Endothelial cell (in vitro differentiated cells): ENCODE measurements at regions not wholly inside any gene's neighbourhood (a gene's known extent, or its start where the extent isn't known, plus 50 kb on each side); places are given as distances from the start of the nearest gene placed in this dataset.

Source experiments
- DNase-seq: peaks from one replicate; pipeline ENCODE4 v3.0.0; 2021; ENCODE audit warnings: low spot score
- H3K27ac Mint-ChIP-seq: one replicate; pipeline ENCODE4 v1.8.0; 2021; ENCODE audit warnings: mixed read lengths, inconsistent platforms; ENCODE audit not compliant: unreplicated experiment
- H3K27me3 Mint-ChIP-seq: one replicate; pipeline ENCODE4 v1.8.0; 2021; ENCODE audit warnings: mild to moderate bottlenecking, moderate library complexity, mixed read lengths, inconsistent platforms; ENCODE audit not compliant: unreplicated experiment
- H3K36me3 Mint-ChIP-seq: one replicate; pipeline ENCODE4 v1.8.0; 2021; ENCODE audit warnings: mild to moderate bottlenecking, low read depth, mixed read lengths, inconsistent platforms; ENCODE audit not compliant: unreplicated experiment
- H3K4me1 Mint-ChIP-seq: one replicate; pipeline ENCODE4 v1.8.0; 2021; ENCODE audit warnings: mild to moderate bottlenecking, mixed read lengths, inconsistent platforms; ENCODE audit not compliant: unreplicated experiment
- H3K4me3 Mint-ChIP-seq: one replicate; pipeline ENCODE4 v1.8.0; 2021; ENCODE audit warnings: mild to moderate bottlenecking, mixed read lengths, inconsistent platforms; ENCODE audit not compliant: unreplicated experiment
- H3K9me3 Mint-ChIP-seq: one replicate; pipeline ENCODE4 v1.8.0; 2021; ENCODE audit warnings: mixed read lengths, inconsistent platforms; ENCODE audit not compliant: unreplicated experiment
- TF ChIP-seq, protein P1 (sequence below): fragments of 200-600 bp; sonication (generic); IDR thresholded peaks from one replicate; pipeline ENCODE4 v1.5.0; 2021; ENCODE audit warnings: antibody characterized with exemption; ENCODE audit not compliant: unreplicated experiment

DNA sequence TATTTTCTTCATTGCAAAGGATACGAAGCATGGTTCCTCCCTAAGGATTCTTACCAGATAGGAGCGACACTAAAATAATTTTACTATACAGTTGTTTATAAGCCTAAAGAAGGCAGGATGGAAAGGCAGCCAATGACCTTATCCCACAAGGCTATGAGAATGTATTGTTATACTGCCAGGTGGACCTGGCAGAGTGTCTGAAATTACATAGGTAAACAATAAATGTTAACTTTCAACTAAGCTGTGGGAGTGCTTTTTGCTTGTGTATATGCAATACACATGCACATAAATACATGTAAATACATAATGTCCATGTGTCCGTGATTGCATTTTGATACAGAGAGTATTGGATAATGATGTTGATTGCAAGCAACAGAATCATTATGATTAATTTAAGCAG lies 850.6 kb downstream of the CENPC start:
- Mint-ChIP-seq H3K4me3 (no peak overlapping the region), H3K27ac (no peak overlapping the region), H3K27me3 (no peaks in the 10 kb centered on the region), H3K36me3 (no peaks in the 10 kb centered on the region), H3K4me1 (peaks cover 3% of the 10 kb centered on the region), H3K9me3 (no peaks in the 10 kb centered on the region)
- no peak for DNase-seq
- TF ChIP-seq, protein P1, sequence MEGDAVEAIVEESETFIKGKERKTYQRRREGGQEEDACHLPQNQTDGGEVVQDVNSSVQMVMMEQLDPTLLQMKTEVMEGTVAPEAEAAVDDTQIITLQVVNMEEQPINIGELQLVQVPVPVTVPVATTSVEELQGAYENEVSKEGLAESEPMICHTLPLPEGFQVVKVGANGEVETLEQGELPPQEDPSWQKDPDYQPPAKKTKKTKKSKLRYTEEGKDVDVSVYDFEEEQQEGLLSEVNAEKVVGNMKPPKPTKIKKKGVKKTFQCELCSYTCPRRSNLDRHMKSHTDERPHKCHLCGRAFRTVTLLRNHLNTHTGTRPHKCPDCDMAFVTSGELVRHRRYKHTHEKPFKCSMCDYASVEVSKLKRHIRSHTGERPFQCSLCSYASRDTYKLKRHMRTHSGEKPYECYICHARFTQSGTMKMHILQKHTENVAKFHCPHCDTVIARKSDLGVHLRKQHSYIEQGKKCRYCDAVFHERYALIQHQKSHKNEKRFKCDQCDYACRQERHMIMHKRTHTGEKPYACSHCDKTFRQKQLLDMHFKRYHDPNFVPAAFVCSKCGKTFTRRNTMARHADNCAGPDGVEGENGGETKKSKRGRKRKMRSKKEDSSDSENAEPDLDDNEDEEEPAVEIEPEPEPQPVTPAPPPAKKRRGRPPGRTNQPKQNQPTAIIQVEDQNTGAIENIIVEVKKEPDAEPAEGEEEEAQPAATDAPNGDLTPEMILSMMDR, result no peak

DNA sequence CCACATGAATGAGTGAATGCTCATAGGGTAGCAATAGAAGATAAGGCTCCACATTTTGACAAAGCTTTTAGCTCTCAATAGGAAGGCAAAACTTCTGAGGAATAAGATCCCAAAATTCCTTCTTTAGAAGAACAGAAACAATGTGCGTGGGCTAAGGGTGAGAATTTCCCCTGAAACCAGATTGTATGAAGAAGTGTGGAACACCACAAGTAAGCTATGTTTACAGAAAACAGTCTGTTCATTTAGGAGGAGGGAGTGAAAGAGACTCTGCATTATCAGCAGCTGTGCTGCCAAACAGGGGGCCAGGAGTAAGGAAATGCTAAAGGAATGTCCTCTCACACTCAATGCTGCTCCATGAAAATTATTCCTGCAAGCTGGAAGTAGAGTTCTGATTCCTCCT lies 851.6 kb downstream of the CENPC start:
- H3K4me3 Mint-ChIP-seq, result no peak overlapping the region
- no peaks in the 10 kb centered on the region for H3K27me3 Mint-ChIP-seq
- no peaks in the 10 kb centered on the region for H3K36me3 Mint-ChIP-seq
- TF ChIP-seq, protein P1, result no peak
- no peaks in the 10 kb centered on the region for H3K9me3 Mint-ChIP-seq
- peaks cover 3% of the 10 kb centered on the region for H3K4me1 Mint-ChIP-seq
- no peak for DNase-seq
- no peak overlapping the region for H3K27ac Mint-ChIP-seq

DNA sequence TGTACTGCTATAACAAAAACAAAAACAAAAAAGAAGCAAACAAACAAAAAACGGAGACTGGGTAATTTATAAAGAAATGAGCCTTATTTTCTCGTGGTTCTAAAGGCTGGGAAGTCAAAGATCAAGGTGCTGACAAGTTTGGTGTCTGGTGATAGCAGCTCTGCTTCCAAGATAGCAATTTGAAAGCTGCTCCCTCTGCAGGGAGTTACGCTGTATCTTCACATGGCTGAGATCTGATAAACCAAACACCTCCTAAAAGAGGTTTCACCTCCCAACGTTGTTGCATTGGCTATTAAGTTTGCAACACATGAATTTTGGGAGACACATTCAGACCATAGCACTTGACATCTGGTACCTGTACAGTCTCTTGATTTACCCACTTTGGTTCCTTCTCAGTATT lies 854.2 kb downstream of the CENPC start:
- Mint-ChIP-seq H3K36me3 (no peaks in the 10 kb centered on the region), H3K9me3 (no peaks in the 10 kb centered on the region), H3K4me1 (peaks cover 3% of the 10 kb centered on the region), H3K4me3 (no peak overlapping the region), H3K27me3 (no peaks in the 10 kb centered on the region), H3K27ac (no peak overlapping the region)
- TF ChIP-seq, protein P1, result no peak
- DNase-seq, result no peak

DNA sequence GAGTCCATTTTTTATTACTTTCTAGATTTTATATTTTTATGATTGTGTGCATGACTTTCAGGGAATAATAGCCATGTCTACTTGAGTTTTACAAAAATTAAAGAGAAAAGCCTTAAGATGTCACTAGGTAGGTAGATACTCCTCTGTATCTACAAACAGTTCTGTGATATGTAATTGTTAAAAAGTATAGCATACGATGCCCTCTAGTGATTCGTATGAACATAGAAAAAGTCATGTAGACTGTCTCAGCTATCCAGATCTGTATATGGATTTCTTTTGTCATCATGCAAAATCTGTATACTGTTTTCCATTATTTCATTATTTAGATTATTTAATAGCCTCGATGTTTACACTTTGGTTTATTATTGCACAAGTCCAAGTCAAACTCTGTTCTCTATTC lies 856.6 kb downstream of the CENPC start:
- Mint-ChIP-seq H3K4me3 (no peak overlapping the region), H3K27ac (no peak overlapping the region), H3K9me3 (no peaks in the 10 kb centered on the region), H3K36me3 (no peaks in the 10 kb centered on the region), H3K4me1 (no peaks in the 10 kb centered on the region), H3K27me3 (no peaks in the 10 kb centered on the region)
- DNase-seq, result no peak
- TF ChIP-seq, protein P1, result no peak

DNA sequence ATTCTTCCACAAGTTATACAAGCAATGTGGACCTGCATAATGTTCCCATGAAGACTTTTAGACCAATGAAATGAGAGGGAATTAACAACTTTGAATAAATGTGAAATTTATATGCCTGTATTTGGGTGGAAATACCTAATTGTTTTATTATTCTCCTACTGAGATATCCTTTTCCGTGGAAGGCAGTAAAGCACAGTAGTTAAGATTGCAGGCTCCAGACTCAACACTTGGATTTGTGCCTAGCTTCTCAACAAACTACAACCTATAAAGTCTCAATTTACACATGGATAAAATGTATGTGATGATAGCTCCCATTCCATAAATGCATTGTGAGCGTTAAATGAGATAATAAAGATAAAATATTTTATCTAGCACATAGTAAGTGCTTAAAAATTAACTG lies 857.8 kb downstream of the CENPC start:
- H3K9me3 Mint-ChIP-seq, result no peaks in the 10 kb centered on the region
- TF ChIP-seq, protein P1, result no peak

More for the DNA sequence above, 857.8 kb downstream of the CENPC start:
- no peaks in the 10 kb centered on the region for H3K36me3 Mint-ChIP-seq
- H3K4me1 Mint-ChIP-seq, result no peaks in the 10 kb centered on the region
- no peak for DNase-seq
- no peaks in the 10 kb centered on the region for H3K27me3 Mint-ChIP-seq
- no peak overlapping the region for H3K4me3 Mint-ChIP-seq
- H3K27ac Mint-ChIP-seq, result no peak overlapping the region
